ENCODE measurements at regions not wholly inside any gene's neighbourhood (a gene's known extent, or its start where the extent isn't known, plus 50 kb on each side); places are given as distances from the start of the nearest gene placed in this dataset.

DNA sequence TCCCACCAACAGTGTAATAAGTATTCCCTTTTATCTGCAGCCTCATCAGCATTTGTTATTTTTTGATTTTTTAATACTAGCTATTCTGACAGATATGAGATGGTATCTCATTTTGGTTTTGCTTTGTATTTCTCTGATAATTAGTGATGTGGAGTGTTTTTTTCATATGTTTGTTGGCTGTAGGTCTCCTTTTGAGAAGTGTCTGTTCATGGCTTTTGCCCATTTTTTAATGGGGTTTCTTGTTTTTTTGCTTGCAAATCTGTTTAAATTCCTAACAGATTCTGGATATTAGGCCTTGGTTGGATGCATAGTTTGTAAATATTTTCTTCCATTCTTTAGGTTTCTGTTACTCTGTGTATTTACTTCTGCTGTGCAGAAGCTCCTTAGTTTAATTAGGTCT is 445.4 kb upstream of the DAB2 start:
- TF ChIP-seq CEBPB (IDR thresholded peaks at IDR 0.05): no peak
- no peak for TF ChIP-seq POLR2A (IDR thresholded peaks at IDR 0.05; ENCODE audit: low read length)
